ENCODE measurements at regions not wholly inside any gene's neighbourhood (a gene's known extent, or its start where the extent isn't known, plus 50 kb on each side); places are given as distances from the start of the nearest gene placed in this dataset.

DNA sequence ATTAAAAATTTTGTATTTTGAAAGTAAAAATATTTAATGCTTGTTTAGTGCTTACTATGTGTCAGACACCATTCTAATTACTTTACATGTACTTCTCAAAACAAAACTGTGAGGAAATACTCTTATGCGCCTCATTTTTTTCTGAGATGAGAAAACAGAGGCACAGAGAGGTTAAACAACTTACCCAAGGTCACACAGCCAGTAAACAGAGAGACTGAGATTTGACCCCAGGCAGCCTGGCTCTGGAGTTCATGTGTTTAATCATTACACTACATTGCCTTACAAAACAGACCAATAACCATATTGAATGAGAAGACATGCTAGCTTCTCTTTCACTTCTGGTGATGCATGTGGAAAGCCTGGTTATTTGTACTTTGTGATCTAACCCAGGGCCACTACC is 86.3 kb downstream of the IGSF1 start:
- TF ChIP-seq JUN (IDR thresholded peaks at IDR 0.05; ENCODE audit: borderline replicate concordance, insufficient read depth, insufficient read length, low read depth): no peak
- TF ChIP-seq GATA2 (IDR thresholded peaks at IDR 0.05; ENCODE audit: insufficient read depth, insufficient read length, low read depth, low read length): no peak
- no peak for TF ChIP-seq FOS (IDR thresholded peaks at IDR 0.05; ENCODE audit: borderline replicate concordance, insufficient read depth, low read length)
- TF ChIP-seq MAX (IDR thresholded peaks at IDR 0.05; ENCODE audit: insufficient read depth, insufficient read length): no peak
- TF ChIP-seq, protein P1, sequence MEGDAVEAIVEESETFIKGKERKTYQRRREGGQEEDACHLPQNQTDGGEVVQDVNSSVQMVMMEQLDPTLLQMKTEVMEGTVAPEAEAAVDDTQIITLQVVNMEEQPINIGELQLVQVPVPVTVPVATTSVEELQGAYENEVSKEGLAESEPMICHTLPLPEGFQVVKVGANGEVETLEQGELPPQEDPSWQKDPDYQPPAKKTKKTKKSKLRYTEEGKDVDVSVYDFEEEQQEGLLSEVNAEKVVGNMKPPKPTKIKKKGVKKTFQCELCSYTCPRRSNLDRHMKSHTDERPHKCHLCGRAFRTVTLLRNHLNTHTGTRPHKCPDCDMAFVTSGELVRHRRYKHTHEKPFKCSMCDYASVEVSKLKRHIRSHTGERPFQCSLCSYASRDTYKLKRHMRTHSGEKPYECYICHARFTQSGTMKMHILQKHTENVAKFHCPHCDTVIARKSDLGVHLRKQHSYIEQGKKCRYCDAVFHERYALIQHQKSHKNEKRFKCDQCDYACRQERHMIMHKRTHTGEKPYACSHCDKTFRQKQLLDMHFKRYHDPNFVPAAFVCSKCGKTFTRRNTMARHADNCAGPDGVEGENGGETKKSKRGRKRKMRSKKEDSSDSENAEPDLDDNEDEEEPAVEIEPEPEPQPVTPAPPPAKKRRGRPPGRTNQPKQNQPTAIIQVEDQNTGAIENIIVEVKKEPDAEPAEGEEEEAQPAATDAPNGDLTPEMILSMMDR (IDR thresholded peaks at IDR 0.05; ENCODE audit: extremely low read depth in 1 of 2, insufficient read depth in 1 of 2, low read depth in 1 of 2, low read length in 2 of 2): no peak
- TF ChIP-seq POLR2A (IDR thresholded peaks at IDR 0.05; ENCODE audit: low read depth, low read length): no peak
- TF ChIP-seq POLR2AphosphoS5 (IDR thresholded peaks at IDR 0.05; ENCODE audit: insufficient read depth, low read depth, low read length): no peak
- TF ChIP-seq MYC (IDR thresholded peaks at IDR 0.05; ENCODE audit: low read depth, low read length): no peak
- no peak for TF ChIP-seq EZH2 (IDR thresholded peaks at IDR 0.05; ENCODE audit: borderline replicate concordance, low read depth, low read length, severe bottlenecking)
- intact Hi-C loops (cut with micrococcal nuclease): no loop called here
- no peaks in the 10 kb centered on the region for H3K4me1 ChIP-seq (ENCODE audit: control insufficient read depth, extremely low read depth, insufficient read depth, low read length)
- FAIRE-seq (no peak), DNase-seq (ENCODE audit: low read depth, low spot score) (no peak)
- dilution Hi-C loops (cut with MboI; ENCODE audit: extremely low pct_ligation_motif_present, low sequenced_read_pairs): no loop called here
- H3K9ac ChIP-seq (replicated peaks; ENCODE audit: extremely low read depth, insufficient read depth, low read length): no peak overlapping the region
- H3K79me2 ChIP-seq (ENCODE audit: control insufficient read depth, insufficient read depth, low read length): no peaks in the 10 kb centered on the region
- no peaks in the 10 kb centered on the region for H3K9me1 ChIP-seq (replicated peaks; ENCODE audit: control insufficient read depth, extremely low read depth, insufficient read depth, low read length)
- no peak overlapping the region for H3K27ac ChIP-seq (ENCODE audit: insufficient read depth, low read depth, low read length)
- no TSS peak for BruUV-seq (replicated peaks)
- ChIA-PET CTCF (no interaction called here), POLR2A (no interaction called here)
- no peaks in the 10 kb centered on the region for H4K20me1 ChIP-seq (replicated peaks; ENCODE audit: control insufficient read depth, extremely low read depth, insufficient read depth, low read length)
- H3K9me3 ChIP-seq (replicated peaks; ENCODE audit: control insufficient read depth, insufficient read depth, low read length): no peaks in the 10 kb centered on the region
- no peaks in the 10 kb centered on the region for H3K36me3 ChIP-seq (ENCODE audit: control insufficient read depth in 2 of 2, extremely low read depth in 1 of 2, insufficient read depth in 2 of 2, low read length in 2 of 2)
- H3K4me3 ChIP-seq (replicated peaks in 1 of 3; ENCODE audit: insufficient read depth in 1 of 3, low read depth in 1 of 3, low read length in 3 of 3): no peak overlapping the region
- H3K27me3 ChIP-seq (ENCODE audit: control insufficient read depth in 2 of 2, insufficient read depth in 2 of 2, low read length in 2 of 2): no peaks in the 10 kb centered on the region
- no peak overlapping the region for H2AFZ ChIP-seq (ENCODE audit: low read depth, low read length)
- H3K4me2 ChIP-seq (ENCODE audit: insufficient read depth, low read length): no peak overlapping the region

Data from endothelial cell of umbilical vein (primary cell).